ENCODE measurements at regions not wholly inside any gene's neighbourhood (a gene's known extent, or its start where the extent isn't known, plus 50 kb on each side); places are given as distances from the start of the nearest gene placed in this dataset.

- Histone ChIP-seq H3F3A (replicated peaks; ENCODE audit: low read depth) (no peaks in the 10 kb centered on the region), H3K36me3 (ENCODE audit: insufficient read depth) (no peaks in the 10 kb centered on the region), H3K9me2 (ENCODE audit: insufficient read depth) (no peaks in the 10 kb centered on the region; the same call in 1 of the 2 replicates), H3K27me3 (ENCODE audit: insufficient read depth) (no peaks in the 10 kb centered on the region), H3K27ac (ENCODE audit: low read depth) (no peak overlapping the region), H4K20me1 (replicated peaks; ENCODE audit: insufficient read depth) (no peaks in the 10 kb centered on the region), H2AFZ (no peak overlapping the region), H3K4me3 (no peak overlapping the region), H3K4me2 (peak overlapping the region; percentile 11; the same call in 1 of the 2 replicates), H3K4me1 (ENCODE audit: insufficient read depth) (peaks cover 3% of the 10 kb centered on the region), H3K79me2 (replicated peaks; ENCODE audit: insufficient read depth) (no peaks in the 10 kb centered on the region)
- Mint-ChIP-seq H3K9me3 (no peaks in the 10 kb centered on the region), H3K4me1 (peaks cover 11% of the 10 kb centered on the region; the same call in 2 of the 3 replicates), H3K4me3 (no peak overlapping the region; the same call in 2 of the 3 replicates), H3K27ac (peak overlapping the region; percentile 62), H3K27me3 (ENCODE audit: insufficient read depth, low read depth, poor library complexity) (peaks cover 1% of the 10 kb centered on the region), H3K36me3 (ENCODE audit: low read depth) (no peaks in the 10 kb centered on the region)
- ATAC-seq (no peak), DNase-seq (ENCODE audit: low spot score) (no peak)
- TF ChIP-seq JUNB (IDR thresholded peaks at IDR 0.05; ENCODE audit: unreplicated experiment), result no peak
- TF ChIP-seq EZH2 (IDR thresholded peaks at IDR 0.05; ENCODE audit: low read depth, unreplicated experiment), result no peak
- no peak for TF ChIP-seq EZH2phosphoT487 (IDR thresholded peaks at IDR 0.05; ENCODE audit: unreplicated experiment)
- TF ChIP-seq NANOG (IDR thresholded peaks at IDR 0.05; ENCODE audit: borderline replicate concordance), result no peak
- no peak for TF ChIP-seq REST (IDR thresholded peaks at IDR 0.05; ENCODE audit: unreplicated experiment)
- no peak for TF ChIP-seq CREB1 (CRISPR knock-in tag; IDR thresholded peaks at IDR 0.05; ENCODE audit: low read depth)
Measured at GRCh38 chr13:58876473-58876872, 1244.9 kb downstream of the PCDH17 start.

GRCh38 chr13:58879114-58879513, 1247.6 kb downstream of the PCDH17 start:
- no peaks in the 10 kb centered on the region for H3K36me3 ChIP-seq (ENCODE audit: insufficient read depth)
- Mint-ChIP-seq H3K27me3 (ENCODE audit: insufficient read depth, low read depth, poor library complexity) (peaks cover 3% of the 10 kb centered on the region), H3K9me3 (no peaks in the 10 kb centered on the region), H3K4me1 (peaks cover 16% of the 10 kb centered on the region), H3K36me3 (ENCODE audit: low read depth) (no peaks in the 10 kb centered on the region), H3K4me3 (no peak overlapping the region), H3K27ac (no peak overlapping the region)
- no peak overlapping the region for H2AFZ ChIP-seq
- no peak overlapping the region for H3K4me2 ChIP-seq
- H3K27ac ChIP-seq (ENCODE audit: low read depth), result no peak overlapping the region
- no peak overlapping the region for H3K4me3 ChIP-seq
- no peak for ATAC-seq
- no peaks in the 10 kb centered on the region for H3K79me2 ChIP-seq (replicated peaks; ENCODE audit: insufficient read depth)
- peaks cover 11% of the 10 kb centered on the region for H3K4me1 ChIP-seq (ENCODE audit: insufficient read depth)
- no peaks in the 10 kb centered on the region for H3F3A ChIP-seq (replicated peaks; ENCODE audit: low read depth)
- no peaks in the 10 kb centered on the region for H3K27me3 ChIP-seq (ENCODE audit: insufficient read depth)
- H4K20me1 ChIP-seq (replicated peaks; ENCODE audit: insufficient read depth), result no peaks in the 10 kb centered on the region
- no peak for DNase-seq (ENCODE audit: low spot score)
- no peaks in the 10 kb centered on the region; the same call in 1 of the 2 replicates for H3K9me2 ChIP-seq (ENCODE audit: insufficient read depth)
- TF ChIP-seq ZNF331 (CRISPR knock-in tag; IDR thresholded peaks at IDR 0.05; ENCODE audit: low read depth) (no peak), JUNB (IDR thresholded peaks at IDR 0.05; ENCODE audit: unreplicated experiment) (no peak), NANOG (IDR thresholded peaks at IDR 0.05; ENCODE audit: borderline replicate concordance) (no peak), EZH2 (IDR thresholded peaks at IDR 0.05; ENCODE audit: low read depth, unreplicated experiment) (no peak), POLR2AphosphoS5 (IDR thresholded peaks at IDR 0.05; ENCODE audit: low read depth) (no peak), STAT1 (IDR thresholded peaks at IDR 0.05; ENCODE audit: unreplicated experiment) (no peak), EZH2phosphoT487 (IDR thresholded peaks at IDR 0.05; ENCODE audit: unreplicated experiment) (no peak), ZNF462 (CRISPR knock-in tag; IDR thresholded peaks at IDR 0.05) (no peak), ZNF114 (CRISPR knock-in tag; IDR thresholded peaks at IDR 0.05) (no peak), CREB1 (CRISPR knock-in tag; IDR thresholded peaks at IDR 0.05; ENCODE audit: low read depth) (no peak), ETS1 (IDR thresholded peaks at IDR 0.05) (no peak)

Data from GM23338 (cell line).